Transverse colon (tissue), 3 donors: ENCODE measurements at regions not wholly inside any gene's neighbourhood (a gene's known extent, or its start where the extent isn't known, plus 50 kb on each side); places are given as distances from the start of the nearest gene placed in this dataset.

Experiments used
- POLR2A ChIP-seq: fragments of 450-650 bp; IDR thresholded peaks from one replicate; pipeline ENCODE4 v1.6.1; 2016; ENCODE audit warnings: antibody characterized with exemption, mild to moderate bottlenecking, moderate library complexity
- TF ChIP-seq, protein P1 (sequence below), 5 experiments: fragments of 200-600 bp in 3 of 5; fragments of 450-650 bp in 2 of 5; sonication (generic) in 3 of 5; IDR thresholded peaks; 1 replicate in 2 of 5; 2 replicates in 3 of 5; pipeline ENCODE4 v1.5.1; 2016 to 2017; ENCODE audit warnings: antibody characterized with exemption in 5 of 5, inconsistent platforms in 3 of 5, mild to moderate bottlenecking in 2 of 5, moderate library complexity in 1 of 5

DNA sequence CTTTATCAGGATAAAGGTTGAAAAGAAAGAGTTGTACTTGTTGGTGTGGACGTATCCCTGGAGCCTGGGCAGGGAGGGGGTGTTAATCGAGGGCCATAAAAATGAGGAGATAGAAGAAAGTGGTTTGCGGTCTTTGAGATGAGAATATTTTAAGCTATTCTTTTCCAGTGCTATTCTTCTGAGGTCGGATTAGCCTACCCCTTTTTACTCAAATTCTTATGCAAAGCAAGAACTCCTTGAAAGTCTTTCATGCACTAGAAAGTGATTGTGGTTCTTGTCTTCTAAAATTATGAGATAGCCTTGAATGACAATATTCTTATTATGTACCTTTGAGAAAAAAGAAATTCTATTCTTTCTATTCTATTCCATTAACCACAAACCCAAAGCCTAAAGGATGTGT lies 201.3 kb upstream of the SEMA3C start:
- TF ChIP-seq, protein P1, sequence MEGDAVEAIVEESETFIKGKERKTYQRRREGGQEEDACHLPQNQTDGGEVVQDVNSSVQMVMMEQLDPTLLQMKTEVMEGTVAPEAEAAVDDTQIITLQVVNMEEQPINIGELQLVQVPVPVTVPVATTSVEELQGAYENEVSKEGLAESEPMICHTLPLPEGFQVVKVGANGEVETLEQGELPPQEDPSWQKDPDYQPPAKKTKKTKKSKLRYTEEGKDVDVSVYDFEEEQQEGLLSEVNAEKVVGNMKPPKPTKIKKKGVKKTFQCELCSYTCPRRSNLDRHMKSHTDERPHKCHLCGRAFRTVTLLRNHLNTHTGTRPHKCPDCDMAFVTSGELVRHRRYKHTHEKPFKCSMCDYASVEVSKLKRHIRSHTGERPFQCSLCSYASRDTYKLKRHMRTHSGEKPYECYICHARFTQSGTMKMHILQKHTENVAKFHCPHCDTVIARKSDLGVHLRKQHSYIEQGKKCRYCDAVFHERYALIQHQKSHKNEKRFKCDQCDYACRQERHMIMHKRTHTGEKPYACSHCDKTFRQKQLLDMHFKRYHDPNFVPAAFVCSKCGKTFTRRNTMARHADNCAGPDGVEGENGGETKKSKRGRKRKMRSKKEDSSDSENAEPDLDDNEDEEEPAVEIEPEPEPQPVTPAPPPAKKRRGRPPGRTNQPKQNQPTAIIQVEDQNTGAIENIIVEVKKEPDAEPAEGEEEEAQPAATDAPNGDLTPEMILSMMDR (IDR thresholded peaks at IDR 0.05): no peak
- TF ChIP-seq POLR2A: no peak
